EH (cell line): ENCODE measurements at regions not wholly inside any gene's neighbourhood (a gene's known extent, or its start where the extent isn't known, plus 50 kb on each side); places are given as distances from the start of the nearest gene placed in this dataset.

Source experiments
- DNase-seq: peaks from one replicate; pipeline ENCODE4 v3.0.0-alpha.2; 2015; ENCODE audit warnings: low read depth

- DNase-seq = no peak
Measured at GRCh38 chr6:147757291-147757690, 248.8 kb downstream of the SAMD5 start.

GRCh38 chr6:147758303-147758702, 249.8 kb downstream of the SAMD5 start:
- peak; percentile 20 for DNase-seq

- peak; percentile 60 for DNase-seq
Measured at GRCh38 chr6:147759093-147759492, 250.6 kb downstream of the SAMD5 start.

GRCh38 chr6:147759536-147759935, 251.0 kb downstream of the SAMD5 start:
- DNase-seq = no peak

GRCh38 chr6:147765541-147765940, 257.1 kb downstream of the SAMD5 start:
- no peak for DNase-seq

- DNase-seq = no peak
Measured at GRCh38 chr6:147768969-147769368, 260.5 kb downstream of the SAMD5 start.

- DNase-seq = no peak
Measured at GRCh38 chr6:147769496-147770087, 261.1 kb downstream of the SAMD5 start.

GRCh38 chr6:147770221-147770620, 261.7 kb downstream of the SAMD5 start:
- no peak for DNase-seq

- DNase-seq = no peak
Measured at GRCh38 chr6:147772724-147773123, 264.2 kb downstream of the SAMD5 start.

- DNase-seq = no peak
Measured at GRCh38 chr6:147774856-147775255, 266.4 kb downstream of the SAMD5 start.

- no peak for DNase-seq
Measured at GRCh38 chr6:147776631-147777213, 268.2 kb downstream of the SAMD5 start.

GRCh38 chr6:147779624-147780023, 271.1 kb downstream of the SAMD5 start:
- no peak for DNase-seq

GRCh38 chr6:147782302-147782701, 273.8 kb downstream of the SAMD5 start:
- DNase-seq = peak; percentile 64

GRCh38 chr6:147784371-147784770, 275.9 kb downstream of the SAMD5 start:
- DNase-seq = no peak

GRCh38 chr6:147787417-147787816, 278.9 kb downstream of the SAMD5 start:
- DNase-seq = no peak

GRCh38 chr6:147789430-147789947, 281.0 kb downstream of the SAMD5 start:
- DNase-seq = no peak

GRCh38 chr6:147793871-147794643, 285.6 kb downstream of the SAMD5 start:
- DNase-seq = peak; percentile 13

GRCh38 chr6:147802459-147802858, 294.0 kb downstream of the SAMD5 start:
- peak; percentile 2 for DNase-seq

GRCh38 chr6:147805155-147805554, 296.7 kb downstream of the SAMD5 start:
- no peak for DNase-seq

GRCh38 chr6:147806697-147807096, 298.2 kb downstream of the SAMD5 start:
- no peak for DNase-seq

GRCh38 chr6:147808640-147809039, 300.1 kb downstream of the SAMD5 start:
- no peak for DNase-seq

- no peak for DNase-seq
Measured at GRCh38 chr6:147811913-147812629, 303.6 kb downstream of the SAMD5 start.
